ENCODE measurements at regions not wholly inside any gene's neighbourhood (a gene's known extent, or its start where the extent isn't known, plus 50 kb on each side); places are given as distances from the start of the nearest gene placed in this dataset.
A peak's percentile ranks its signal among the peaks of the same experiment; 100 is the strongest.

DNA sequence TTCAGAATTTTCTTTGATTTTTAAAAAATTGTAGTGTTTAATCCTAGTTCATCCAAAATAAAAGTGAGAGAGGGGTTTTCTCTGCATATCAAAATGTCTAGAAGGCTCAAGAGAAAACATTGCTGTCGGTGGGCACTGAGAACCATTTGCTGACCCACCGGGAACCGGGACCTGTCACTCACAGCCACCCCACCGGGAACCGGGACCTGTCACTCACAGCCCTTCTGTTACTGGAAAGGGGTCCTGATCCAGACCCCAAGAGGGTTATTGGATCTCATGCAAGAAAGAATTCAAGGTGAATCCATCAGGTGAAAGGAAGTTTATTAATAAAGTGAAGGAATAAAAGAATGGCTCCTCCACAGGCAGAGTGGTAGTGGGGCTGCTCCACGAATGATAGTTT is 106.0 kb upstream of the SFSWAP start:
- Histone ChIP-seq H3K4me1 (no peaks in the 10 kb centered on the region), H3K4me3 (no peak overlapping the region), H3K27me3 (no peaks in the 10 kb centered on the region), H3K9me3 (no peaks in the 10 kb centered on the region), H3K36me3 (no peaks in the 10 kb centered on the region), H3K27ac (no peak overlapping the region)
- no peak for TF ChIP-seq POLR2A (IDR thresholded peaks at IDR 0.05)
- TF ChIP-seq CTCF (IDR thresholded peaks at IDR 0.05), result no peak
- DNase-seq, result no peak

- Histone ChIP-seq H3K9me3 (no peaks in the 10 kb centered on the region), H3K36me3 (no peaks in the 10 kb centered on the region), H3K4me3 (no peak overlapping the region), H3K27ac (no peak overlapping the region), H3K4me1 (no peaks in the 10 kb centered on the region), H3K27me3 (no peaks in the 10 kb centered on the region)
- TF ChIP-seq POLR2A (IDR thresholded peaks at IDR 0.05), result no peak
- no peak for TF ChIP-seq CTCF (IDR thresholded peaks at IDR 0.05)
- no peak for DNase-seq
Measured at GRCh38 chr12:131605304-131605829, 105.5 kb upstream of the SFSWAP start.

- no peak overlapping the region for H3K27ac ChIP-seq
- TF ChIP-seq POLR2A (IDR thresholded peaks at IDR 0.05) (no peak), CTCF (IDR thresholded peaks at IDR 0.05) (no peak)
- H3K36me3 ChIP-seq, result no peaks in the 10 kb centered on the region
- no peaks in the 10 kb centered on the region for H3K27me3 ChIP-seq
- H3K4me3 ChIP-seq, result no peak overlapping the region
- no peaks in the 10 kb centered on the region for H3K4me1 ChIP-seq
- DNase-seq, result no peak
- H3K9me3 ChIP-seq, result no peaks in the 10 kb centered on the region
Measured at GRCh38 chr12:131606218-131606901, 104.5 kb upstream of the SFSWAP start.

- no peak for DNase-seq
- Histone ChIP-seq H3K4me3 (no peak overlapping the region), H3K9me3 (no peaks in the 10 kb centered on the region), H3K36me3 (no peaks in the 10 kb centered on the region), H3K27ac (no peak overlapping the region), H3K27me3 (no peaks in the 10 kb centered on the region), H3K4me1 (no peaks in the 10 kb centered on the region)
- TF ChIP-seq CTCF (IDR thresholded peaks at IDR 0.05) (no peak), POLR2A (IDR thresholded peaks at IDR 0.05) (no peak)
Measured at GRCh38 chr12:131607658-131608447, 103.0 kb upstream of the SFSWAP start.

GRCh38 chr12:131608740-131609690 is 101.9 kb upstream of the SFSWAP start:
- Histone ChIP-seq H3K4me3 (no peak overlapping the region), H3K36me3 (no peaks in the 10 kb centered on the region), H3K9me3 (no peaks in the 10 kb centered on the region), H3K4me1 (no peaks in the 10 kb centered on the region), H3K27ac (no peak overlapping the region), H3K27me3 (no peaks in the 10 kb centered on the region)
- peak; percentile 57 to 77 (median 75) for DNase-seq
- peak; percentile 27 to 70 (median 64) for TF ChIP-seq CTCF (IDR thresholded peaks at IDR 0.05)
- no peak for TF ChIP-seq POLR2A (IDR thresholded peaks at IDR 0.05)
